ENCODE measurements at regions not wholly inside any gene's neighbourhood (a gene's known extent, or its start where the extent isn't known, plus 50 kb on each side); places are given as distances from the start of the nearest gene placed in this dataset.

GRCh38 chr5:72656756-72657513, 149.7 kb upstream of the ZNF366 start:
- no peaks in the 10 kb centered on the region for H4K20me1 ChIP-seq (ENCODE audit: control insufficient read depth, extremely low read depth, insufficient read depth, low read length)
- H3K9ac ChIP-seq (ENCODE audit: control insufficient read depth, extremely low read depth, insufficient read depth, low read length), result no peak overlapping the region
- no peaks in the 10 kb centered on the region for H3K4me1 ChIP-seq (ENCODE audit: control insufficient read depth, extremely low read depth, insufficient read depth, low read length)
- H2AFZ ChIP-seq (ENCODE audit: control insufficient read depth, low read length), result no peak overlapping the region
- no peak overlapping the region for H3K27ac ChIP-seq (ENCODE audit: control insufficient read depth, insufficient read depth, low read length)
- no peaks in the 10 kb centered on the region for H3K79me2 ChIP-seq (ENCODE audit: control insufficient read depth, insufficient read depth, low read length)
- FAIRE-seq, result no peak
- no peaks in the 10 kb centered on the region for H3K9me1 ChIP-seq (ENCODE audit: control insufficient read depth, extremely low read depth, insufficient read depth, low read length)
- dilution Hi-C loops (cut with MboI; ENCODE audit: extremely low pct_ligation_motif_present, low sequenced_read_pairs), result no loop called here
- no peaks in the 10 kb centered on the region for H3K9me3 ChIP-seq (ENCODE audit: control insufficient read depth, low read depth, low read length)
- no peak overlapping the region for H3K4me2 ChIP-seq (ENCODE audit: control insufficient read depth, extremely low read depth, insufficient read depth, low read depth, low read length)
- H3K4me3 ChIP-seq (ENCODE audit: control insufficient read depth in 2 of 3, extremely low read depth in 1 of 3, insufficient read depth in 2 of 3, low read depth in 1 of 3, low read length in 3 of 3), result no peak overlapping the region
- peaks cover 9% of the 10 kb centered on the region for H3K27me3 ChIP-seq (ENCODE audit: control insufficient read depth, extremely low read depth, insufficient read depth, low read length)
- TF ChIP-seq CTCF (optimal IDR thresholded peaks at IDR 0.05 in 1 of 3, IDR thresholded peaks at IDR 0.05 in 1 of 3, conservative IDR thresholded peaks at IDR 0.05 in 1 of 3; ENCODE audit: extremely low read depth in 1 of 3, insufficient read depth in 2 of 3, low read length in 3 of 3), result no peak
- no peak for TF ChIP-seq EZH2 (IDR thresholded peaks at IDR 0.05; ENCODE audit: low read length)
- DNase-seq (ENCODE audit: low read depth, low spot score), result no peak
- no peaks in the 10 kb centered on the region for H3K36me3 ChIP-seq (ENCODE audit: control insufficient read depth in 2 of 2, extremely low read depth in 1 of 2, insufficient read depth in 2 of 2, low read length in 2 of 2)

GRCh38 chr5:72656331-72656730, 149.1 kb upstream of the ZNF366 start:
- no peak for FAIRE-seq
- no peaks in the 10 kb centered on the region for H3K9me3 ChIP-seq (ENCODE audit: control insufficient read depth, low read depth, low read length)
- TF ChIP-seq EZH2 (IDR thresholded peaks at IDR 0.05; ENCODE audit: low read length) (no peak), CTCF (optimal IDR thresholded peaks at IDR 0.05 in 1 of 3, IDR thresholded peaks at IDR 0.05 in 1 of 3, conservative IDR thresholded peaks at IDR 0.05 in 1 of 3; ENCODE audit: extremely low read depth in 1 of 3, insufficient read depth in 2 of 3, low read length in 3 of 3) (no peak)
- no peak overlapping the region for H3K4me2 ChIP-seq (ENCODE audit: control insufficient read depth, extremely low read depth, insufficient read depth, low read depth, low read length)
- H3K4me3 ChIP-seq (ENCODE audit: control insufficient read depth in 2 of 3, extremely low read depth in 1 of 3, insufficient read depth in 2 of 3, low read depth in 1 of 3, low read length in 3 of 3), result no peak overlapping the region
- H3K9me1 ChIP-seq (ENCODE audit: control insufficient read depth, extremely low read depth, insufficient read depth, low read length), result no peaks in the 10 kb centered on the region
- dilution Hi-C loops (cut with MboI; ENCODE audit: extremely low pct_ligation_motif_present, low sequenced_read_pairs), result no loop called here
- H3K27ac ChIP-seq (ENCODE audit: control insufficient read depth, insufficient read depth, low read length), result no peak overlapping the region
- no peak overlapping the region for H3K9ac ChIP-seq (ENCODE audit: control insufficient read depth, extremely low read depth, insufficient read depth, low read length)
- no peaks in the 10 kb centered on the region for H3K79me2 ChIP-seq (ENCODE audit: control insufficient read depth, insufficient read depth, low read length)
- H2AFZ ChIP-seq (ENCODE audit: control insufficient read depth, low read length), result no peak overlapping the region
- no peak for DNase-seq (ENCODE audit: low read depth, low spot score)
- no peaks in the 10 kb centered on the region for H4K20me1 ChIP-seq (ENCODE audit: control insufficient read depth, extremely low read depth, insufficient read depth, low read length)
- no peaks in the 10 kb centered on the region for H3K36me3 ChIP-seq (ENCODE audit: control insufficient read depth in 2 of 2, extremely low read depth in 1 of 2, insufficient read depth in 2 of 2, low read length in 2 of 2)
- no peaks in the 10 kb centered on the region for H3K4me1 ChIP-seq (ENCODE audit: control insufficient read depth, extremely low read depth, insufficient read depth, low read length)
- H3K27me3 ChIP-seq (ENCODE audit: control insufficient read depth, extremely low read depth, insufficient read depth, low read length), result peaks cover 6% of the 10 kb centered on the region
